ENCODE measurements at regions not wholly inside any gene's neighbourhood (a gene's known extent, or its start where the extent isn't known, plus 50 kb on each side); places are given as distances from the start of the nearest gene placed in this dataset.

DNA sequence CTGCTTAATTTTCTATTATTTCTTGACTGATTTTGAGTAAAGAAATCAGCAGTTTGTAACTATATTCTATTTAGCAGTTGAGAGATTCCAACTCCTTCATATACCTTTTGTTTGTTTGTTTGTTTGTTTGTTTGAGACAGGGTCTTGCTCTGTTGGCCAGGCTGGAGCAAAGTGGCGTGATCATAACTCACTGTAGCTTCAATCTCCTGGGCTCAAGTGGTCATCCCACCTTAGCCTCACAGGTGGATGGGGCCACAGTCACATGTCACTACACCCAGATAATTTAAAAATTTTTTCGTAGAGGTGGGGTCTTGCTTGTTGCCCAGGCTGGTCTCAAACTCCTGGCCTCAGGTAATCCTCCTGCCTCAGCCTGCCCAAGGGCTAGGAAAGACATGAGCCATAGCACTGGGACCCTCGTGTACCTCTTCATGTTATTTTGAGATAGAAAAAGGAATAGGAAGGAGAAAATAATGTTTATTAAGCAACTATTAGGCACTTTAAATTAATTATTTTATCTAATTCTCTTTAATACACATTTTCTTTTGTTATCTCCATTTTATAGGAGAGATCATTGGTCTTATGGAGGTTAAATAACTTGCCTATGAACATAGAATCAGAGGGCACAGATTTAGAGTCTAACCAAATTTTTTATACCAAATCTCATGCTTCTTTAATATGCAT is 133.0 kb downstream of the ZNF608 start:
- TF ChIP-seq, protein P1, sequence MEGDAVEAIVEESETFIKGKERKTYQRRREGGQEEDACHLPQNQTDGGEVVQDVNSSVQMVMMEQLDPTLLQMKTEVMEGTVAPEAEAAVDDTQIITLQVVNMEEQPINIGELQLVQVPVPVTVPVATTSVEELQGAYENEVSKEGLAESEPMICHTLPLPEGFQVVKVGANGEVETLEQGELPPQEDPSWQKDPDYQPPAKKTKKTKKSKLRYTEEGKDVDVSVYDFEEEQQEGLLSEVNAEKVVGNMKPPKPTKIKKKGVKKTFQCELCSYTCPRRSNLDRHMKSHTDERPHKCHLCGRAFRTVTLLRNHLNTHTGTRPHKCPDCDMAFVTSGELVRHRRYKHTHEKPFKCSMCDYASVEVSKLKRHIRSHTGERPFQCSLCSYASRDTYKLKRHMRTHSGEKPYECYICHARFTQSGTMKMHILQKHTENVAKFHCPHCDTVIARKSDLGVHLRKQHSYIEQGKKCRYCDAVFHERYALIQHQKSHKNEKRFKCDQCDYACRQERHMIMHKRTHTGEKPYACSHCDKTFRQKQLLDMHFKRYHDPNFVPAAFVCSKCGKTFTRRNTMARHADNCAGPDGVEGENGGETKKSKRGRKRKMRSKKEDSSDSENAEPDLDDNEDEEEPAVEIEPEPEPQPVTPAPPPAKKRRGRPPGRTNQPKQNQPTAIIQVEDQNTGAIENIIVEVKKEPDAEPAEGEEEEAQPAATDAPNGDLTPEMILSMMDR (conservative IDR thresholded peaks at IDR 0.05; ENCODE audit: low read length), result no peak
- TF ChIP-seq EZH2phosphoT487 (IDR thresholded peaks at IDR 0.05; ENCODE audit: borderline replicate concordance, low read depth, low read length), result no peak
